HG03196 (cell line): ENCODE measurements at regions not wholly inside any gene's neighbourhood (a gene's known extent, or its start where the extent isn't known, plus 50 kb on each side); places are given as distances from the start of the nearest gene placed in this dataset.

Experiments used
- ATAC-seq: cut with Tn5 transposase; IDR thresholded peaks from one replicate; pipeline ENCODE4 v1.9.1; 2021; ENCODE audit not compliant: unreplicated experiment

GRCh38 chr3:107268469-107268868 is 108.8 kb upstream of the CCDC54 start:
- no peak for ATAC-seq

DNA sequence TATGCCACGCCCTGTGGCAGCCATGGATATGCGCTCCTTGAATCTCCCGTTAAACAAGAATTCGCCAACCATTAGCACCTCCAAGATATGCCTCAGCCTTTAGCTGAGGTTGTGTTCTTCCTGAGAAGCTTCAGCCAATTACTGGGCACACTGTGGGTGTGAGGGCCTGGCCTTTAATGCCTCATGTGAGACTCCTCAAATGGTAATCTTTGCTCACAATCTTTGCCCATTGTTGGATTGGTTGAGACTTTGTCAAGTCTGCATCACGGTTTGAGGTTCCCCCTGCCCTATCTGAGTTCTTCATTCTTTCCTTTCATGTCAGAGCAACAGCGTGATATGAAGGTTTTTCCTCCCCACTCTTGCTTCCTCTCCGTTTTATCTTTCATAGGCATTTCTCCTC is 108.1 kb upstream of the CCDC54 start:
- ATAC-seq = no peak

GRCh38 chr3:107271787-107272387 is 105.4 kb upstream of the CCDC54 start:
- ATAC-seq = peak; percentile 76

DNA sequence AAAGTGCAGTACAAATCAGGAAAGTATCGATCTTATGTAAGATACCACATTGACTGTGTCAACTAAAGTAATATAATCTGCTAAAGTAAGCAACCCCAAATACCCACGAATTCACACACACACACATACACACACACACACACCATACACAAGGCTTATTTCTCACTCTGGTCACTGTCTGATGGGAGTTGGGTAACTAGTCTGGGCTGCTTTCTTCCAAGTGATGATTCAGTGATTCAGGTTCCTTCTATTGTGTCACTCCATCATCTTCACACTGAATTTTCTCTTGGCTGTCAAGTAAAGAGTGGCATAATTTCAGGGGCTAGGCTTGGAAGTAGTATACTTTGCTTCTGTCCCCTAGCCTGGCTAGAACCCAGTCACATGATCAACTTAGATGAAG is 104.8 kb upstream of the CCDC54 start:
- ATAC-seq = no peak

DNA sequence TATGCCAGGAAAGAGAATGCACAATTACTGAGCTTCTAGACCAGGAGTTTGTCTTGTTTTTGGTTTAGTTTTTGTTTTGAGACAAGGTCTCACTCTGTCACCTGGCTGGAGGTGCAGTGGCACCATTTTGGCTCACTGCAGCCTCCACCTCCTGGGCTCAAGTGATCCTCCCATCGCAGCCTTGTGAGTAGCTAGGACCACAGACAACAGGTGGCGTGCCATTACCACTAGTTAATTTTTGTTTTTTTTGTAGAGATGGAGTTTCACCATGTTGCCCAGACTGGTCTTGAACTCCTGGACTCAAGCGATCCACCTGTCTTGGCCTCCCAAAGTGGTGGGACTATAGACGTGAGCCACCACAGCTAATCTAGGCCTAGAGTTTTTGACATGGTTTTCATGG is 104.4 kb upstream of the CCDC54 start:
- ATAC-seq = no peak

- no peak for ATAC-seq
Measured at GRCh38 chr3:107273771-107274170, 103.5 kb upstream of the CCDC54 start.

GRCh38 chr3:107275511-107275910 is 101.7 kb upstream of the CCDC54 start:
- ATAC-seq = no peak

- ATAC-seq = no peak
Measured at GRCh38 chr3:107283948-107284347, 93.3 kb upstream of the CCDC54 start.

GRCh38 chr3:107284612-107285011 is 92.6 kb upstream of the CCDC54 start:
- ATAC-seq = no peak

GRCh38 chr3:107285197-107285596 is 92.0 kb upstream of the CCDC54 start:
- ATAC-seq = no peak

- ATAC-seq = no peak
Measured at GRCh38 chr3:107289354-107289753, 87.9 kb upstream of the CCDC54 start.

DNA sequence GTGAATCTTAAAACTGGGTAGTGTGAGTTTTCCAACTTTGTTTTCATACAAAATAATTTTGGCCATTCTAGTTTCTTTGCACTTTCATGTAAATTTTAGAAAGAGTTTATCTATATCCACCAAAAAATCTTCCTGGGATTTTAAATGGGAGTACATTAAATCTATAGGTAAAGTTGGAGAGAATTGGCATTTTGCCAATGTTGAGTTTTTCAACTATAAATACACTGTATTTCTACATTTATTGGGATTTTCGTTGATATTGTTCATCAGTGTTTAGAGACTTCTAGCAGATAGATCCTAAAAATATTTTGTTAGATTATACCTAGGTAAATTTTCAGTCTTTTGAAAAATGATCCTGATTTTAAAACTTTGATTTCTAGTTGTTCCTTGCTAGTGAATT is 83.1 kb upstream of the CCDC54 start:
- ATAC-seq = no peak

- no peak for ATAC-seq
Measured at GRCh38 chr3:107297597-107297996, 79.6 kb upstream of the CCDC54 start.

DNA sequence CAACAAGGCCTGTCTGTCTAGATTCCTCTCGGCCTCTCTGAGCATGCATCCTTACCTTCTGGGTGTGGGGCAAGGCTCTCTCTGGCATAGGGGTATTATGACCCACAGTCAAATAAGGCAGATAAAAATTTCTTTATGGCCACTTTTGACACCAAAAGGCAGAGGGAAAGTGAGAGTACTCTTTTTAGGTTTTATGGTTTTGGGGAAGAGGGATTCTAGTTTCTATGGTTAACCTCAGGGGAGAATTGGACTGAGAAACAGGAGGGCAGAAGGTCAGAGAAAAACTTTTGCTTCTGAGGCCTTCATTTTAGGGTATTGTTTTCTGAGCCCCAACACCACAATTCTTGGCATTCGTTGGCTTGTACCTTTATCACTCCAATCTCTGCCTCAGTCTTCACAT is 70.0 kb upstream of the CCDC54 start:
- ATAC-seq = no peak

GRCh38 chr3:107308716-107309115 is 68.5 kb upstream of the CCDC54 start:
- no peak for ATAC-seq

- no peak for ATAC-seq
Measured at GRCh38 chr3:107309312-107309711, 67.9 kb upstream of the CCDC54 start.

DNA sequence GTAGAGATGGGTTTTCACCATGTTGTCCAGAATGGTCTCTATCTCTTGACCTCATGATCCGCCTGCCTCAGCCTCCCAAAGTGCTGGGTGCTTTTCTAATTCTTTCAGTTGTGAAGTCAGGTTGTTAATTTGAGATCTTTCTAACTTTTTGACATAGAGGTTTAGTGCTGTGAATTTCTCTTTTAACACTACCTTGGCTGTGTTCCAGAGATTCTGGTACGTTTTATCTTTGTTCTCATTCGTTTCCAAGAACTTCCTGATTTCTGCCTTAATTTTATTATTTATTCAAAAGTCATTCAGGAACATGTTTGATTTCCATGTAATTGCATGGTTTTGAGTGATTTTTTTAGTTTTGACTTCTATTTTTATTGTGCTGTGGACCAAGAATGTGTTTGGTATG is 63.5 kb upstream of the CCDC54 start:
- ATAC-seq = no peak

DNA sequence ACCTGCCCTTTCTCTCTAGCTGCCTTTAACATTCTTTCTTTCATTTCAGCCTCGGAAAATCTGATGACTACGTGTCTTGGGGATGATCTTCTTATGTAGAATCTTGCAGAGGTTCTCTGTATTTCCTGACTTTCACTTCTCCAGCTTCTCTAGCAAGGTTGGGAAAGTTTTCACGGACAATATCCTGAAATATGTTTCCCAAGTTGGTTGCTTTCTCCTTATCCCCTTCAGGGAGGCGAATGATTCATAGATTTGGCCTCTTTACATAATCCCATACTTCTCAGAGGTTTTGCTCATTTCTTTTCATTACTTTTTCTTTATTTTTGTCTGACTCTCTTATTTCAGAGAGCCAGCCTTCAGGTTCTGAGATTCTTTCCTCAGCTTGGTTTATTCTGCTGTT is 62.1 kb upstream of the CCDC54 start:
- ATAC-seq = no peak

- ATAC-seq = no peak
Measured at GRCh38 chr3:107323723-107324122, 53.5 kb upstream of the CCDC54 start.

- ATAC-seq = no peak
Measured at GRCh38 chr3:107325446-107325845, 51.8 kb upstream of the CCDC54 start.
